ENCODE measurements at regions not wholly inside any gene's neighbourhood (a gene's known extent, or its start where the extent isn't known, plus 50 kb on each side); places are given as distances from the start of the nearest gene placed in this dataset.

- DNase-seq (ENCODE audit: insufficient read length, low spot score, missing footprints), result no peak
- TF ChIP-seq CTCF (IDR thresholded peaks at IDR 0.05; ENCODE audit: extremely low read depth, low read depth, low read length), result no peak
- H3K4me1 ChIP-seq (ENCODE audit: insufficient read depth, low read length), result no peaks in the 10 kb centered on the region
- H3K36me3 ChIP-seq (ENCODE audit: insufficient read depth, low read length), result no peaks in the 10 kb centered on the region
- H3K27me3 ChIP-seq (ENCODE audit: insufficient read depth, low read length), result no peaks in the 10 kb centered on the region
- H3K27ac ChIP-seq (ENCODE audit: low read depth, low read length), result no peak overlapping the region
- no peak overlapping the region for H3K4me3 ChIP-seq (ENCODE audit: insufficient read depth, low read length)
- H3K4me2 ChIP-seq (ENCODE audit: insufficient read depth, low read length), result no peak overlapping the region
- H3K79me2 ChIP-seq (ENCODE audit: insufficient read depth, low read length), result no peaks in the 10 kb centered on the region
- no peaks in the 10 kb centered on the region for H4K20me1 ChIP-seq (ENCODE audit: insufficient read depth, low read length)
- no peaks in the 10 kb centered on the region for H3K9me3 ChIP-seq (ENCODE audit: low read depth, low read length)
- H2AFZ ChIP-seq (ENCODE audit: low read length), result no peak overlapping the region
Observed at GRCh38 chr4:62471021-62471420, 1270.9 kb downstream of the ADGRL3 start.

- Histone ChIP-seq H3K36me3 (ENCODE audit: insufficient read depth, low read length) (no peaks in the 10 kb centered on the region), H3K79me2 (ENCODE audit: insufficient read depth, low read length) (no peaks in the 10 kb centered on the region), H3K4me3 (ENCODE audit: insufficient read depth, low read length) (no peak overlapping the region), H3K4me1 (ENCODE audit: insufficient read depth, low read length) (no peaks in the 10 kb centered on the region), H3K27ac (ENCODE audit: low read depth, low read length) (no peak overlapping the region), H4K20me1 (ENCODE audit: insufficient read depth, low read length) (no peaks in the 10 kb centered on the region), H3K9me3 (ENCODE audit: low read depth, low read length) (no peaks in the 10 kb centered on the region), H2AFZ (ENCODE audit: low read length) (no peak overlapping the region), H3K4me2 (ENCODE audit: insufficient read depth, low read length) (no peak overlapping the region), H3K27me3 (ENCODE audit: insufficient read depth, low read length) (no peaks in the 10 kb centered on the region)
- DNase-seq (ENCODE audit: insufficient read length, low spot score, missing footprints), result no peak
- TF ChIP-seq CTCF (IDR thresholded peaks at IDR 0.05; ENCODE audit: extremely low read depth, low read depth, low read length), result no peak
Observed at GRCh38 chr4:62470421-62470983, 1270.4 kb downstream of the ADGRL3 start.

- Histone ChIP-seq H2AFZ (ENCODE audit: low read length) (no peak overlapping the region), H3K4me1 (ENCODE audit: insufficient read depth, low read length) (no peaks in the 10 kb centered on the region), H3K27ac (ENCODE audit: low read depth, low read length) (no peak overlapping the region), H3K4me2 (ENCODE audit: insufficient read depth, low read length) (no peak overlapping the region), H4K20me1 (ENCODE audit: insufficient read depth, low read length) (no peaks in the 10 kb centered on the region), H3K4me3 (ENCODE audit: insufficient read depth, low read length) (no peak overlapping the region), H3K27me3 (ENCODE audit: insufficient read depth, low read length) (no peaks in the 10 kb centered on the region), H3K36me3 (ENCODE audit: insufficient read depth, low read length) (no peaks in the 10 kb centered on the region), H3K9me3 (ENCODE audit: low read depth, low read length) (no peaks in the 10 kb centered on the region), H3K79me2 (ENCODE audit: insufficient read depth, low read length) (no peaks in the 10 kb centered on the region)
- no peak for TF ChIP-seq CTCF (IDR thresholded peaks at IDR 0.05; ENCODE audit: extremely low read depth, low read depth, low read length)
- no peak for DNase-seq (ENCODE audit: insufficient read length, low spot score, missing footprints)
Observed at GRCh38 chr4:62470020-62470419, 1269.9 kb downstream of the ADGRL3 start.

- Histone ChIP-seq H3K27ac (ENCODE audit: low read depth, low read length) (no peak overlapping the region), H3K9me3 (ENCODE audit: low read depth, low read length) (peaks cover 4% of the 10 kb centered on the region), H3K79me2 (ENCODE audit: insufficient read depth, low read length) (no peaks in the 10 kb centered on the region), H3K4me3 (ENCODE audit: insufficient read depth, low read length) (no peak overlapping the region), H3K4me2 (ENCODE audit: insufficient read depth, low read length) (no peak overlapping the region), H3K4me1 (ENCODE audit: insufficient read depth, low read length) (no peaks in the 10 kb centered on the region), H3K36me3 (ENCODE audit: insufficient read depth, low read length) (no peaks in the 10 kb centered on the region), H4K20me1 (ENCODE audit: insufficient read depth, low read length) (no peaks in the 10 kb centered on the region), H3K27me3 (ENCODE audit: insufficient read depth, low read length) (no peaks in the 10 kb centered on the region), H2AFZ (ENCODE audit: low read length) (no peak overlapping the region)
- DNase-seq (ENCODE audit: insufficient read length, low spot score, missing footprints), result no peak
- TF ChIP-seq CTCF (IDR thresholded peaks at IDR 0.05; ENCODE audit: extremely low read depth, low read depth, low read length), result no peak
Observed at GRCh38 chr4:62461961-62462360, 1261.8 kb downstream of the ADGRL3 start.

All from osteoblast (primary cell).